Upper lobe of left lung (tissue), 6 donors: ENCODE measurements at regions not wholly inside any gene's neighbourhood (a gene's known extent, or its start where the extent isn't known, plus 50 kb on each side); places are given as distances from the start of the nearest gene placed in this dataset.

Source experiments
- ATAC-seq, 2 donors: fragments of 200-7000 bp; cut with Tn5 transposase; one replicate each; pipeline ENCODE4 v1.9.1; 2022; ENCODE audit warnings: mild to moderate bottlenecking in 2 of 2, moderate library complexity in 2 of 2; ENCODE audit not compliant: low FRiP score in 2 of 2
- DNase-seq, 2 donors: peaks; one replicate each; pipeline ENCODE4 v3.0.0-alpha.2; 2019 to 2020
- H3K27ac ChIP-seq, 4 donors: fragments of 200-600 bp; sonication (generic); one replicate each; pipeline ENCODE4 v1.5.1; 2016 to 2019
- H3K27me3 ChIP-seq, 4 donors: fragments of 200-600 bp; sonication (generic); one replicate each; pipeline ENCODE4 v1.5.1; 2017 to 2019
- H3K36me3 ChIP-seq, 4 donors: fragments of 200-600 bp; sonication (generic); one replicate each; pipeline ENCODE4 v1.5.1; 2016 to 2019
- H3K4me1 ChIP-seq, 4 donors: fragments of 200-600 bp; sonication (generic); one replicate each; pipeline ENCODE4 v1.5.1; 2018 to 2019
- H3K4me3 ChIP-seq, 4 donors: fragments of 200-600 bp; sonication (generic); one replicate each; pipeline ENCODE4 v1.5.1; 2017 to 2019; ENCODE audit warnings: mild to moderate bottlenecking in 2 of 4, moderate library complexity in 1 of 4
- H3K9me3 ChIP-seq, 4 donors: fragments of 200-600 bp; sonication (generic); one replicate each; pipeline ENCODE4 v1.5.1; 2018 to 2019
- CTCF ChIP-seq, 6 experiments: fragments of 450-650 bp in 4 of 6; fragments of 200-600 bp in 2 of 6; sonication (generic) in 2 of 6; IDR thresholded peaks; one replicate each; pipeline ENCODE4 v1.5.1; 2016 to 2019; ENCODE audit warnings: antibody characterized with exemption in 6 of 6
- EP300 ChIP-seq, 4 donors: sonication (generic); formaldehyde crosslinking; IDR thresholded peaks; one replicate each; pipeline ENCODE4 v1.5.1; 2017; ENCODE audit warnings: antibody characterized with exemption in 4 of 4, control low read depth in 2 of 4
- POLR2A ChIP-seq, 4 donors: fragments of 450-650 bp; IDR thresholded peaks; one replicate each; pipeline ENCODE4 v1.5.1; 2016 to 2017; ENCODE audit warnings: antibody characterized with exemption in 4 of 4, mild to moderate bottlenecking in 2 of 4
- POLR2AphosphoS5 ChIP-seq, 2 donors: sonication (generic); formaldehyde crosslinking; IDR thresholded peaks; one replicate each; pipeline ENCODE4 v1.5.1; 2017; ENCODE audit warnings: antibody characterized with exemption in 2 of 2
- WGBS, 2 donors: methylation state at CpG; one replicate each; pipeline ENCODE4 v1.1.5; 2017 to 2018; 5-methylcytosine and 5-hydroxymethylcytosine counted together
- small RNA-seq, 4 donors: library from RNA; depleted of rRNA; stranded (forward); fragments of <200 nt; gene quantifications; one replicate each; pipeline ENCODE3, GENCODE V24; 2016
- donor health status: DM: no; HTN: no; CAD: no; lungs with moderate emphysema.
- donor health status: DM: no; HTN: yes; CAD: no; lungs with severe emphysema.

GRCh38 chr13:61466280-61466679 is 50.6 kb upstream of the PCDH20 start:
- WGBS, 2 donors = 45 to 55% methylated on average over 3 of the region's 3 CpGs
- no peaks in the 10 kb centered on the region for H3K9me3 ChIP-seq

More at GRCh38 chr13:61466280-61466679, 50.6 kb upstream of the PCDH20 start:
- H3K36me3 ChIP-seq = no peaks in the 10 kb centered on the region
- H3K4me1 ChIP-seq = no peaks in the 10 kb centered on the region
- no peaks in the 10 kb centered on the region for H3K27me3 ChIP-seq
- TF ChIP-seq CTCF (IDR thresholded peaks at IDR 0.05) (no peak), EP300 (IDR thresholded peaks at IDR 0.05) (no peak), POLR2A (IDR thresholded peaks at IDR 0.05) (no peak), POLR2AphosphoS5 (IDR thresholded peaks at IDR 0.05) (no peak)
- no peak for ATAC-seq
- no peak for DNase-seq
- no peak overlapping the region for H3K4me3 ChIP-seq
- no peak overlapping the region for H3K27ac ChIP-seq

Small RNA genes in the stretch of these regions (small RNA-seq; reads per million reads assigned to genes)
- gene AL353765.1 (0 reads per million in 4 donors), gene AL356102.1 (0 reads per million in 4 donors), gene MIR4704 (0 reads per million in 4 donors), gene MIR548X2 (0 reads per million in 4 donors), gene RNU6-81P (0 reads per million in 4 donors)
